Right ventricle myocardium superior (tissue), 1 donor: ENCODE measurements at regions not wholly inside any gene's neighbourhood (a gene's known extent, or its start where the extent isn't known, plus 50 kb on each side); places are given as distances from the start of the nearest gene placed in this dataset.

Source experiments
- ATAC-seq: fragments of 200-7000 bp; cut with Tn5 transposase; one replicate; pipeline ENCODE4 v1.9.1; 2020; ENCODE audit warnings: mild to moderate bottlenecking; ENCODE audit not compliant: poor library complexity
- DNase-seq: peaks from one replicate; pipeline ENCODE4 v3.0.0-alpha.2; 2020
- intact Hi-C: fragments of 100-400 bp; cut with DNase I; formaldehyde crosslinking; loops from one replicate; pipeline ENCODE4 v1.11.2; 2022
- donor health status: DM: no; HTN: yes; CAD: no; lungs with severe emphysema.

- intact Hi-C loops, result no loop called here
- ATAC-seq (no peak), DNase-seq (no peak)
These were observed 55.0 kb upstream of the TRPC7 start for GRCh38 chr5:136420168-136420898.

DNA sequence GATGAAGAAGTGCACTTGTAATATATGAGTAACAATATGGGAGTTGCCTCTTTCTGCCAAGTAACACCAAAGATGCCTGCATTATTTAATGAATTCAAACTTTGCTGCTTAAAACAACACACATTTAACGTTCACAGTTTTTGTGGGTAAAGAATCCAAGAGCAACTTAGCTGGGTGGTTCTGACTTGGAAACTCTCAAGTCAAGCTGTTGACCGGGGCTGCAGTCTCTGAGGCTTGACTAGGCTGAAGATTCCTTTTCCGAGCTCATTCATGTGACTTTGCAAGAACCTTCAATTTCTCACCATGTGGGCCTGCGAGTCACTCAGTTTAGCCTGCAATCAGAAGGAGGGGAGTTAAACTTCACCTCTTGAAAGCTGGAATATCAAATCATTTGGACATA lies 53.0 kb upstream of the TRPC7 start:
- no peak for ATAC-seq
- DNase-seq, result no peak
- intact Hi-C loops, result no loop called here
